Activated T-cell treated with anti-CD3 and anti-CD28 coated beads, Interleukin-2, amount 50 U/mL, for 1 hour (primary cell): ENCODE measurements at regions not wholly inside any gene's neighbourhood (a gene's known extent, or its start where the extent isn't known, plus 50 kb on each side); places are given as distances from the start of the nearest gene placed in this dataset.

Experiments
- DNase-seq: peaks from one replicate; pipeline ENCODE4 v3.0.0-alpha.2; 2020

- DNase-seq = no peak
These were observed 104.6 kb upstream of the BOD1 start for GRCh38 chr5:173720953-173721600.

GRCh38 chr5:173721601-173722232, 105.3 kb upstream of the BOD1 start:
- DNase-seq = no peak

GRCh38 chr5:173726846-173727557, 110.6 kb upstream of the BOD1 start:
- DNase-seq = no peak

GRCh38 chr5:173727839-173728778, 111.7 kb upstream of the BOD1 start:
- DNase-seq = no peak

- no peak for DNase-seq
These were observed 112.8 kb upstream of the BOD1 start for GRCh38 chr5:173729079-173729765.

GRCh38 chr5:173730632-173731298, 114.3 kb upstream of the BOD1 start:
- DNase-seq = no peak

GRCh38 chr5:173733021-173733420, 116.6 kb upstream of the BOD1 start:
- DNase-seq = no peak

- no peak for DNase-seq
These were observed 117.0 kb upstream of the BOD1 start for GRCh38 chr5:173733425-173733824.

GRCh38 chr5:173733831-173734501, 117.5 kb upstream of the BOD1 start:
- DNase-seq = no peak

- no peak for DNase-seq
These were observed 118.3 kb upstream of the BOD1 start for GRCh38 chr5:173734716-173735115.

- DNase-seq = no peak
These were observed 118.7 kb upstream of the BOD1 start for GRCh38 chr5:173735184-173735583.

GRCh38 chr5:173735691-173736090, 119.2 kb upstream of the BOD1 start:
- no peak for DNase-seq

- no peak for DNase-seq
These were observed 119.9 kb upstream of the BOD1 start for GRCh38 chr5:173736374-173736773.

- DNase-seq = no peak
These were observed 120.5 kb upstream of the BOD1 start for GRCh38 chr5:173736923-173737412.

- DNase-seq = no peak
These were observed 123.3 kb upstream of the BOD1 start for GRCh38 chr5:173739741-173740140.

GRCh38 chr5:173740400-173740799, 124.0 kb upstream of the BOD1 start:
- no peak for DNase-seq

- no peak for DNase-seq
These were observed 124.6 kb upstream of the BOD1 start for GRCh38 chr5:173741087-173741486.

- DNase-seq = no peak
These were observed 125.4 kb upstream of the BOD1 start for GRCh38 chr5:173741729-173742431.

GRCh38 chr5:173742432-173742816, 126.0 kb upstream of the BOD1 start:
- no peak for DNase-seq

GRCh38 chr5:173743641-173744343, 127.3 kb upstream of the BOD1 start:
- no peak for DNase-seq
